ENCODE measurements at regions not wholly inside any gene's neighbourhood (a gene's known extent, or its start where the extent isn't known, plus 50 kb on each side); places are given as distances from the start of the nearest gene placed in this dataset.

DNA sequence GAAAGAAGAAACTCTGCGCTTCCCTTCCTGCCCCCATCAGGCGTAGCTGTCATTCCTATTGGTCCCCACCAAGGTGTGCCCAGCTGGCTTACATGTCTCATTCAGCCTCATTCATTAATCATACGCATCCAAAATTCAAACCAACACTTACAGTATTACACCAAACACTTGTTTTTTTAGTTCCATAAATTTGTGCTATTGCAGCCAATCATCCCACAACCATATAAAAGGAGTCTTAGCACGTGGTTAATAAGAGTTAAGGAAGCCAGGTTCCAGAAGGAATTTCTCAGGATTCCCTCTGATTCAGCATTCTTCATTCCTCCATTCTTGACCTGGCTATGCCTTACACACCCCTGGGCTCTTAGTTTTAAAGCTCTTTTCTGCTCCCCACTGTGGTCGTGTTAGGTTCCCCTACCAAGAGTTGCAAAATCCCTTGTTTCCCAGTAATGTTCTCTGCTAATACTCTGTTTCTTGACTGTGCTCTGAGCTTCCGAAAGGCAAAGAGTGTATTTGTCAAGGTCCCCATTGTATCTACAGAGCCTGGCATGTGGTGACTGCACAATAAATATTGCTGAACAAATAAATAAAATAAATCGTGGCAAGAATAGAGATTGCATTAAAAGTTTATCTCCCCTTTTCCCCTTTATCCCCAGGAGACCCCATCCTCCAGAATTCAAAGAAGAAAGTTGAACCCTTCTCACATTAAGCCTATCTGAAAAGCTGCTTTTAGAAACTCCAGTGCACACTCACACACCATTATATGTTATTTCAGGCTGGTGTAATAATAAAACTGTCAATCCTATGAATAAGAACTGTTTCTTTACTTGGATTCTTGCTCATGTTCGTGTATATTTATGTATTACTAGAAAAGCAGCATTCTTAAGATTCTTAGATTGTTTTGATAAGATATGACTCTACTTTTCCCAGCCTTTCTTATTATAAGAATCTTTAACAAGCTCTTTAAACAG, 514.4 kb downstream of the INHBA start:
- H3K27ac ChIP-seq (ENCODE audit: low read depth) = no peak overlapping the region
- no peak overlapping the region for H3K4me2 ChIP-seq
- H3K4me1 ChIP-seq (ENCODE audit: insufficient read depth) = 0 out of 2 replicates have a peak, but pooled peaks cover 3% of the 10 kb centered on the region
- H3K79me2 ChIP-seq (replicated peaks; ENCODE audit: insufficient read depth) = no peaks in the 10 kb centered on the region
- Mint-ChIP-seq H3K27me3 (ENCODE audit: insufficient read depth, low read depth, poor library complexity) (peaks cover 3% of the 10 kb centered on the region), H3K36me3 (ENCODE audit: low read depth) (0 out of 3 replicates have a peak, but pooled peaks cover 3% of the 10 kb centered on the region), H3K27ac (no peak overlapping the region), H3K4me1 (peaks cover 10% of the 10 kb centered on the region; the same call in 2 of the 3 replicates), H3K4me3 (no peak overlapping the region), H3K9me3 (no peaks in the 10 kb centered on the region)
- no peak overlapping the region for H2AFZ ChIP-seq
- H3K36me3 ChIP-seq (ENCODE audit: insufficient read depth) = no peaks in the 10 kb centered on the region
- TF ChIP-seq CREB1 (CRISPR knock-in tag; IDR thresholded peaks at IDR 0.05; ENCODE audit: low read depth) = no peak
- TF ChIP-seq ZNF331 (CRISPR knock-in tag; IDR thresholded peaks at IDR 0.05; ENCODE audit: low read depth) = no peak
- TF ChIP-seq, protein P1, sequence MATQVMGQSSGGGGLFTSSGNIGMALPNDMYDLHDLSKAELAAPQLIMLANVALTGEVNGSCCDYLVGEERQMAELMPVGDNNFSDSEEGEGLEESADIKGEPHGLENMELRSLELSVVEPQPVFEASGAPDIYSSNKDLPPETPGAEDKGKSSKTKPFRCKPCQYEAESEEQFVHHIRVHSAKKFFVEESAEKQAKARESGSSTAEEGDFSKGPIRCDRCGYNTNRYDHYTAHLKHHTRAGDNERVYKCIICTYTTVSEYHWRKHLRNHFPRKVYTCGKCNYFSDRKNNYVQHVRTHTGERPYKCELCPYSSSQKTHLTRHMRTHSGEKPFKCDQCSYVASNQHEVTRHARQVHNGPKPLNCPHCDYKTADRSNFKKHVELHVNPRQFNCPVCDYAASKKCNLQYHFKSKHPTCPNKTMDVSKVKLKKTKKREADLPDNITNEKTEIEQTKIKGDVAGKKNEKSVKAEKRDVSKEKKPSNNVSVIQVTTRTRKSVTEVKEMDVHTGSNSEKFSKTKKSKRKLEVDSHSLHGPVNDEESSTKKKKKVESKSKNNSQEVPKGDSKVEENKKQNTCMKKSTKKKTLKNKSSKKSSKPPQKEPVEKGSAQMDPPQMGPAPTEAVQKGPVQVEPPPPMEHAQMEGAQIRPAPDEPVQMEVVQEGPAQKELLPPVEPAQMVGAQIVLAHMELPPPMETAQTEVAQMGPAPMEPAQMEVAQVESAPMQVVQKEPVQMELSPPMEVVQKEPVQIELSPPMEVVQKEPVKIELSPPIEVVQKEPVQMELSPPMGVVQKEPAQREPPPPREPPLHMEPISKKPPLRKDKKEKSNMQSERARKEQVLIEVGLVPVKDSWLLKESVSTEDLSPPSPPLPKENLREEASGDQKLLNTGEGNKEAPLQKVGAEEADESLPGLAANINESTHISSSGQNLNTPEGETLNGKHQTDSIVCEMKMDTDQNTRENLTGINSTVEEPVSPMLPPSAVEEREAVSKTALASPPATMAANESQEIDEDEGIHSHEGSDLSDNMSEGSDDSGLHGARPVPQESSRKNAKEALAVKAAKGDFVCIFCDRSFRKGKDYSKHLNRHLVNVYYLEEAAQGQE (IDR thresholded peaks at IDR 0.05; ENCODE audit: unreplicated experiment) = no peak
- TF ChIP-seq ZNF114 (CRISPR knock-in tag; IDR thresholded peaks at IDR 0.05) = no peak
- TF ChIP-seq JUNB (IDR thresholded peaks at IDR 0.05; ENCODE audit: unreplicated experiment) = no peak
- TF ChIP-seq, protein P2, sequence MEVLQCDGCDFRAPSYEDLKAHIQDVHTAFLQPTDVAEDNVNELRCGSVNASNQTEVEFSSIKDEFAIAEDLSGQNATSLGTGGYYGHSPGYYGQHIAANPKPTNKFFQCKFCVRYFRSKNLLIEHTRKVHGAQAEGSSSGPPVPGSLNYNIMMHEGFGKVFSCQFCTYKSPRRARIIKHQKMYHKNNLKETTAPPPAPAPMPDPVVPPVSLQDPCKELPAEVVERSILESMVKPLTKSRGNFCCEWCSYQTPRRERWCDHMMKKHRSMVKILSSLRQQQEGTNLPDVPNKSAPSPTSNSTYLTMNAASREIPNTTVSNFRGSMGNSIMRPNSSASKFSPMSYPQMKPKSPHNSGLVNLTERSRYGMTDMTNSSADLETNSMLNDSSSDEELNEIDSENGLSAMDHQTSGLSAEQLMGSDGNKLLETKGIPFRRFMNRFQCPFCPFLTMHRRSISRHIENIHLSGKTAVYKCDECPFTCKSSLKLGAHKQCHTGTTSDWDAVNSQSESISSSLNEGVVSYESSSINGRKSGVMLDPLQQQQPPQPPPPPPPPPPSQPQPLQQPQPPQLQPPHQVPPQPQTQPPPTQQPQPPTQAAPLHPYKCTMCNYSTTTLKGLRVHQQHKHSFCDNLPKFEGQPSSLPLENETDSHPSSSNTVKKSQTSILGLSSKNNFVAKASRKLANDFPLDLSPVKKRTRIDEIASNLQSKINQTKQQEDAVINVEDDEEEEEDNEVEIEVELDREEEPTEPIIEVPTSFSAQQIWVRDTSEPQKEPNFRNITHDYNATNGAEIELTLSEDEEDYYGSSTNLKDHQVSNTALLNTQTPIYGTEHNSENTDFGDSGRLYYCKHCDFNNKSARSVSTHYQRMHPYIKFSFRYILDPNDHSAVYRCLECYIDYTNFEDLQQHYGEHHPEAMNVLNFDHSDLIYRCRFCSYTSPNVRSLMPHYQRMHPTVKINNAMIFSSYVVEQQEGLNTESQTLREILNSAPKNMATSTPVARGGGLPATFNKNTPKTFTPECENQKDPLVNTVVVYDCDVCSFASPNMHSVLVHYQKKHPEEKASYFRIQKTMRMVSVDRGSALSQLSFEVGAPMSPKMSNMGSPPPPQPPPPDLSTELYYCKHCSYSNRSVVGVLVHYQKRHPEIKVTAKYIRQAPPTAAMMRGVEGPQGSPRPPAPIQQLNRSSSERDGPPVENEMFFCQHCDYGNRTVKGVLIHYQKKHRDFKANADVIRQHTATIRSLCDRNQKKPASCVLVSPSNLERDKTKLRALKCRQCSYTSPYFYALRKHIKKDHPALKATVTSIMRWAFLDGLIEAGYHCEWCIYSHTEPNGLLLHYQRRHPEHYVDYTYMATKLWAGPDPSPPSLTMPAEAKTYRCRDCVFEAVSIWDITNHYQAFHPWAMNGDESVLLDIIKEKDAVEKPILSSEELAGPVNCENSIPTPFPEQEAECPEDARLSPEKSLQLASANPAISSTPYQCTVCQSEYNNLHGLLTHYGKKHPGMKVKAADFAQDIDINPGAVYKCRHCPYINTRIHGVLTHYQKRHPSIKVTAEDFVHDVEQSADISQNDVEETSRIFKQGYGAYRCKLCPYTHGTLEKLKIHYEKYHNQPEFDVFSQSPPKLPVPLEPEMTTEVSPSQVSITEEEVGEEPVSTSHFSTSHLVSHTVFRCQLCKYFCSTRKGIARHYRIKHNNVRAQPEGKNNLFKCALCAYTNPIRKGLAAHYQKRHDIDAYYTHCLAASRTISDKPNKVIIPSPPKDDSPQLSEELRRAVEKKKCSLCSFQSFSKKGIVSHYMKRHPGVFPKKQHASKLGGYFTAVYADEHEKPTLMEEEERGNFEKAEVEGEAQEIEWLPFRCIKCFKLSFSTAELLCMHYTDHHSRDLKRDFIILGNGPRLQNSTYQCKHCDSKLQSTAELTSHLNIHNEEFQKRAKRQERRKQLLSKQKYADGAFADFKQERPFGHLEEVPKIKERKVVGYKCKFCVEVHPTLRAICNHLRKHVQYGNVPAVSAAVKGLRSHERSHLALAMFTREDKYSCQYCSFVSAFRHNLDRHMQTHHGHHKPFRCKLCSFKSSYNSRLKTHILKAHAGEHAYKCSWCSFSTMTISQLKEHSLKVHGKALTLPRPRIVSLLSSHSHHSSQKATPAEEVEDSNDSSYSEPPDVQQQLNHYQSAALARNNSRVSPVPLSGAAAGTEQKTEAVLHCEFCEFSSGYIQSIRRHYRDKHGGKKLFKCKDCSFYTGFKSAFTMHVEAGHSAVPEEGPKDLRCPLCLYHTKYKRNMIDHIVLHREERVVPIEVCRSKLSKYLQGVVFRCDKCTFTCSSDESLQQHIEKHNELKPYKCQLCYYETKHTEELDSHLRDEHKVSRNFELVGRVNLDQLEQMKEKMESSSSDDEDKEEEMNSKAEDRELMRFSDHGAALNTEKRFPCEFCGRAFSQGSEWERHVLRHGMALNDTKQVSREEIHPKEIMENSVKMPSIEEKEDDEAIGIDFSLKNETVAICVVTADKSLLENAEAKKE (CRISPR knock-in tag; IDR thresholded peaks at IDR 0.05) = no peak
- no peak for TF ChIP-seq STAT1 (IDR thresholded peaks at IDR 0.05; ENCODE audit: unreplicated experiment)
- TF ChIP-seq, protein P3, sequence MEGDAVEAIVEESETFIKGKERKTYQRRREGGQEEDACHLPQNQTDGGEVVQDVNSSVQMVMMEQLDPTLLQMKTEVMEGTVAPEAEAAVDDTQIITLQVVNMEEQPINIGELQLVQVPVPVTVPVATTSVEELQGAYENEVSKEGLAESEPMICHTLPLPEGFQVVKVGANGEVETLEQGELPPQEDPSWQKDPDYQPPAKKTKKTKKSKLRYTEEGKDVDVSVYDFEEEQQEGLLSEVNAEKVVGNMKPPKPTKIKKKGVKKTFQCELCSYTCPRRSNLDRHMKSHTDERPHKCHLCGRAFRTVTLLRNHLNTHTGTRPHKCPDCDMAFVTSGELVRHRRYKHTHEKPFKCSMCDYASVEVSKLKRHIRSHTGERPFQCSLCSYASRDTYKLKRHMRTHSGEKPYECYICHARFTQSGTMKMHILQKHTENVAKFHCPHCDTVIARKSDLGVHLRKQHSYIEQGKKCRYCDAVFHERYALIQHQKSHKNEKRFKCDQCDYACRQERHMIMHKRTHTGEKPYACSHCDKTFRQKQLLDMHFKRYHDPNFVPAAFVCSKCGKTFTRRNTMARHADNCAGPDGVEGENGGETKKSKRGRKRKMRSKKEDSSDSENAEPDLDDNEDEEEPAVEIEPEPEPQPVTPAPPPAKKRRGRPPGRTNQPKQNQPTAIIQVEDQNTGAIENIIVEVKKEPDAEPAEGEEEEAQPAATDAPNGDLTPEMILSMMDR (conservative IDR thresholded peaks at IDR 0.05; ENCODE audit: low read depth in 2 of 2) = no peak
- TF ChIP-seq, protein P4, sequence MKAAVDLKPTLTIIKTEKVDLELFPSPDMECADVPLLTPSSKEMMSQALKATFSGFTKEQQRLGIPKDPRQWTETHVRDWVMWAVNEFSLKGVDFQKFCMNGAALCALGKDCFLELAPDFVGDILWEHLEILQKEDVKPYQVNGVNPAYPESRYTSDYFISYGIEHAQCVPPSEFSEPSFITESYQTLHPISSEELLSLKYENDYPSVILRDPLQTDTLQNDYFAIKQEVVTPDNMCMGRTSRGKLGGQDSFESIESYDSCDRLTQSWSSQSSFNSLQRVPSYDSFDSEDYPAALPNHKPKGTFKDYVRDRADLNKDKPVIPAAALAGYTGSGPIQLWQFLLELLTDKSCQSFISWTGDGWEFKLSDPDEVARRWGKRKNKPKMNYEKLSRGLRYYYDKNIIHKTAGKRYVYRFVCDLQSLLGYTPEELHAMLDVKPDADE (IDR thresholded peaks at IDR 0.05) = no peak
- no peak for TF ChIP-seq EZH2phosphoT487 (IDR thresholded peaks at IDR 0.05; ENCODE audit: unreplicated experiment)
- no peak for TF ChIP-seq NANOG (IDR thresholded peaks at IDR 0.05; ENCODE audit: borderline replicate concordance)
- TF ChIP-seq POLR2AphosphoS5 (IDR thresholded peaks at IDR 0.05; ENCODE audit: low read depth) = no peak
- H3K27me3 ChIP-seq (ENCODE audit: insufficient read depth) = no peaks in the 10 kb centered on the region
- ATAC-seq (no peak), DNase-seq (ENCODE audit: low spot score) (peak; percentile 3)
- H4K20me1 ChIP-seq (replicated peaks; ENCODE audit: insufficient read depth) = no peaks in the 10 kb centered on the region
- no peaks in the 10 kb centered on the region for H3K9me2 ChIP-seq (ENCODE audit: insufficient read depth)
- H3F3A ChIP-seq (replicated peaks; ENCODE audit: low read depth) = no peaks in the 10 kb centered on the region
- no peak overlapping the region for H3K4me3 ChIP-seq

All from GM23338 (cell line).